ENCODE measurements at regions not wholly inside any gene's neighbourhood (a gene's known extent, or its start where the extent isn't known, plus 50 kb on each side); places are given as distances from the start of the nearest gene placed in this dataset.

- TF ChIP-seq CTCF (conservative IDR thresholded peaks at IDR 0.05; ENCODE audit: low read length) (no peak), EZH2phosphoT487 (IDR thresholded peaks at IDR 0.05; ENCODE audit: borderline replicate concordance) (no peak)
Observed at GRCh38 chr12:93166541-93167307, 211.0 kb upstream of the NUDT4 start.
